GM19372 (cell line): ENCODE measurements at regions not wholly inside any gene's neighbourhood (a gene's known extent, or its start where the extent isn't known, plus 50 kb on each side); places are given as distances from the start of the nearest gene placed in this dataset.

Experiments used
- ATAC-seq: cut with Tn5 transposase; IDR thresholded peaks from one replicate; pipeline ENCODE4 v1.9.1; 2021; ENCODE audit warnings: mild to moderate bottlenecking, low read depth, moderate library complexity; ENCODE audit not compliant: unreplicated experiment

- ATAC-seq = no peak
Observed at GRCh38 chrY:8202837-8203236, 1134.4 kb upstream of the TSPY4 start.

GRCh38 chrY:8241144-8241543 lies 1096.1 kb upstream of the TSPY4 start:
- ATAC-seq = no peak

GRCh38 chrY:8273807-8274206 lies 1063.5 kb upstream of the TSPY4 start:
- ATAC-seq = no peak

- no peak for ATAC-seq
Observed at GRCh38 chrY:8305021-8305420, 1032.2 kb upstream of the TSPY4 start.

- no peak for ATAC-seq
Observed at GRCh38 chrY:8324113-8324512, 1013.2 kb upstream of the TSPY4 start.

- ATAC-seq = no peak
Observed at GRCh38 chrY:8326944-8327343, 1010.3 kb upstream of the TSPY4 start.

- ATAC-seq = no peak
Observed at GRCh38 chrY:8327708-8328354, 1009.4 kb upstream of the TSPY4 start.

- no peak for ATAC-seq
Observed at GRCh38 chrY:8329431-8329830, 1007.8 kb upstream of the TSPY4 start.

- no peak for ATAC-seq
Observed at GRCh38 chrY:8329929-8330328, 1007.3 kb upstream of the TSPY4 start.

- no peak for ATAC-seq
Observed at GRCh38 chrY:8333328-8333727, 1003.9 kb upstream of the TSPY4 start.

- ATAC-seq = no peak
Observed at GRCh38 chrY:8335299-8335835, 1001.9 kb upstream of the TSPY4 start.

- ATAC-seq = no peak
Observed at GRCh38 chrY:8336112-8336774, 1001.0 kb upstream of the TSPY4 start.

- no peak for ATAC-seq
Observed at GRCh38 chrY:8341000-8341399, 996.3 kb upstream of the TSPY4 start.

GRCh38 chrY:8342173-8342572 lies 995.1 kb upstream of the TSPY4 start:
- no peak for ATAC-seq

- ATAC-seq = no peak
Observed at GRCh38 chrY:8351241-8351640, 986.0 kb upstream of the TSPY4 start.

GRCh38 chrY:8352201-8352600 lies 985.1 kb upstream of the TSPY4 start:
- ATAC-seq = no peak

- no peak for ATAC-seq
Observed at GRCh38 chrY:8358161-8358560, 979.1 kb upstream of the TSPY4 start.

- ATAC-seq = no peak
Observed at GRCh38 chrY:8361715-8362114, 975.5 kb upstream of the TSPY4 start.

GRCh38 chrY:8377491-8377890 lies 959.8 kb upstream of the TSPY4 start:
- no peak for ATAC-seq

- no peak for ATAC-seq
Observed at GRCh38 chrY:8379800-8380199, 957.5 kb upstream of the TSPY4 start.

- ATAC-seq = no peak
Observed at GRCh38 chrY:8381425-8381824, 955.8 kb upstream of the TSPY4 start.

GRCh38 chrY:8386053-8386452 lies 951.2 kb upstream of the TSPY4 start:
- no peak for ATAC-seq
